ENCODE measurements at regions not wholly inside any gene's neighbourhood (a gene's known extent, or its start where the extent isn't known, plus 50 kb on each side); places are given as distances from the start of the nearest gene placed in this dataset.

DNA sequence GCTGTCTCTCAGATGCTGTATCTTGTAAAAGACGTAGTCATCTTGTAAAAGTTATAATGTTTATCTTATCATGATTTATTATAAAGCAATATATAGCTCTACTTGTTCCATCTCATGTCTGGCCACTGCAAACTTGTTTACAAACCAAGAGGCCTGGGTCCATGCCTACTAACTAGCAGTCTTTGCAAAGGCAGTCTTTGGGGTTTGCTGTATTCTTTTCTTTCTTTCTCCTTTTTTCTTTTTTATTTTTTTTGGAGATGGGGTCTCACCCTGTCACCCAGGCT, 272.6 kb downstream of the GATA3 start:
- Histone ChIP-seq H3K27ac (ENCODE audit: low read depth in 1 of 3, low read length in 2 of 3) (no peak overlapping the region), H3K9me3 (ENCODE audit: control insufficient read depth in 2 of 2, insufficient read depth in 1 of 2, low read depth in 1 of 2, low read length in 1 of 2) (no peaks in the 10 kb centered on the region), H3K27me3 (ENCODE audit: control insufficient read depth in 3 of 3, insufficient read depth in 3 of 3, low read length in 3 of 3) (peaks cover 0 to 14% (median 0%) of the 10 kb centered on the region in 3 donors), H3K4me3 (ENCODE audit: low read depth in 1 of 3, low read length in 3 of 3) (no peak overlapping the region), H3K36me3 (ENCODE audit: control insufficient read depth in 3 of 3, insufficient read depth in 2 of 3, low read depth in 1 of 3, low read length in 3 of 3) (no peaks in the 10 kb centered on the region), H3K4me1 (ENCODE audit: control insufficient read depth in 3 of 3, insufficient read depth in 2 of 3, low read depth in 1 of 3, low read length in 2 of 3) (no peaks in the 10 kb centered on the region)
- FAIRE-seq (no peak), DNase-seq (no peak)
- 0 to 55% (median 52%) methylated on average over 1 of the region's 1 CpG for WGBS, 3 donors

DNA sequence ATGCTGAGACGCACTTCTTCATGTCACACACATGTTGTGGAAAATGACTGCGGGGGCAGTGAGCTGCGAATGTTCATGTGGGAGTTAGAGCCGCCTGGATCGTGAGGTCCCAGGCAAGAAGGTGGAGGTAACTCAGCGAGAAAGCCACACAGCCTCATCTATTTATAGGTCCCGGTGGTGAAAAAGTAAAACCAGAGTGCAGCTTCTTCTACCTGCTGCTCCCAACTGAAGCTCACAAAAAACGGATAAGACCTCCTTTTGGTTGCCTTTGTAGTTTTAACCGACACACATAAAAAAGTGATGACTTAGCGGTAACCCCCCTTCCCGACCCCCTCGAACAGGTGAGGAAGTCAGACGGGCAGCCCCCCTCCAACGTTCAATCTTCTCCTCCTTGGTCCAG, 276.9 kb downstream of the GATA3 start:
- Histone ChIP-seq H3K9me3 (ENCODE audit: control insufficient read depth in 2 of 2, insufficient read depth in 1 of 2, low read depth in 1 of 2, low read length in 1 of 2) (no peaks in the 10 kb centered on the region), H3K4me1 (ENCODE audit: control insufficient read depth in 3 of 3, insufficient read depth in 2 of 3, low read depth in 1 of 3, low read length in 2 of 3) (no peaks in the 10 kb centered on the region), H3K36me3 (ENCODE audit: control insufficient read depth in 3 of 3, insufficient read depth in 2 of 3, low read depth in 1 of 3, low read length in 3 of 3) (no peaks in the 10 kb centered on the region), H3K4me3 (ENCODE audit: low read depth in 1 of 3, low read length in 3 of 3) (no peak overlapping the region), H3K27me3 (ENCODE audit: control insufficient read depth in 3 of 3, insufficient read depth in 3 of 3, low read length in 3 of 3) (peaks cover 0 to 22% (median 0%) of the 10 kb centered on the region in 3 donors), H3K27ac (ENCODE audit: low read depth in 1 of 3, low read length in 2 of 3) (no peak overlapping the region)
- FAIRE-seq, result no peak
- 66 to 77% (median 68%) methylated on average over 14 of the region's 14 CpGs for WGBS, 3 donors
- DNase-seq, result peak in 1 of 2 donors; percentile 7

GRCh38 chr10:8331896-8332729, 277.6 kb downstream of the GATA3 start:
- H3K27me3 ChIP-seq (ENCODE audit: control insufficient read depth in 3 of 3, insufficient read depth in 3 of 3, low read length in 3 of 3), result peaks cover 0 to 25% (median 0%) of the 10 kb centered on the region in 3 donors
- no peaks in the 10 kb centered on the region for H3K36me3 ChIP-seq (ENCODE audit: control insufficient read depth in 3 of 3, insufficient read depth in 2 of 3, low read depth in 1 of 3, low read length in 3 of 3)
- no peak for FAIRE-seq
- WGBS, 3 donors, result 2 to 6% (median 4%) methylated on average over 33 to 34 of the region's 34 CpGs
- H3K27ac ChIP-seq (ENCODE audit: low read depth in 1 of 3, low read length in 2 of 3), result peak overlapping the region in 1 of 3 donors; percentile 29
- peak; percentile 24 to 64 for DNase-seq
- H3K4me3 ChIP-seq (ENCODE audit: low read depth in 1 of 3, low read length in 3 of 3), result peak overlapping the region in 1 of 3 donors; percentile 16
- no peaks in the 10 kb centered on the region for H3K4me1 ChIP-seq (ENCODE audit: control insufficient read depth in 3 of 3, insufficient read depth in 2 of 3, low read depth in 1 of 3, low read length in 2 of 3)
- no peaks in the 10 kb centered on the region for H3K9me3 ChIP-seq (ENCODE audit: control insufficient read depth in 2 of 2, insufficient read depth in 1 of 2, low read depth in 1 of 2, low read length in 1 of 2)

DNA sequence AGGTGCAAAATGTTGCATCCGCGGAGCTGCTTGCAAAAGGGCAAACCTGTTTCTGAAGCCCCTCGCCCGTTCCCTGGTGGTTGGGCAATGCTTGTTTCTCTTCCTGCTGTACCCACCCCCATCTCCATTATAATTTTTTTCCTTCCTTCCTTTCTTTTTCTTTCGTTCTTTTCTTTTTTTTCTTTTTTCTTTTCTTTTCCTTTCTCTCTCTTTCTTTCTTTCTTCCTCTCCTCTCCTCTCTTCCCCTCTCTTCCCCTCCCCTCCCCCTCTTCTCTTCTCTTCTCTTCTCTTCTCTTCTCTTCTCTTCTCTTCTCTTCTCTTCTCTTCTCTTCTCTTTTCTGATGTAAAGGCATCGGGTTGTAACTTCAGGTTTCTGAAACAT, 278.2 kb downstream of the GATA3 start:
- no peak overlapping the region for H3K27ac ChIP-seq (ENCODE audit: low read depth in 1 of 3, low read length in 2 of 3)
- no peak for FAIRE-seq
- no peaks in the 10 kb centered on the region for H3K9me3 ChIP-seq (ENCODE audit: control insufficient read depth in 2 of 2, insufficient read depth in 1 of 2, low read depth in 1 of 2, low read length in 1 of 2)
- no peaks in the 10 kb centered on the region for H3K36me3 ChIP-seq (ENCODE audit: control insufficient read depth in 3 of 3, insufficient read depth in 2 of 3, low read depth in 1 of 3, low read length in 3 of 3)
- no peak for DNase-seq
- H3K4me3 ChIP-seq (ENCODE audit: low read depth in 1 of 3, low read length in 3 of 3), result no peak overlapping the region
- peaks cover 0 to 2% (median 0%) of the 10 kb centered on the region in 3 donors for H3K4me1 ChIP-seq (ENCODE audit: control insufficient read depth in 3 of 3, insufficient read depth in 2 of 3, low read depth in 1 of 3, low read length in 2 of 3)
- peaks cover 0 to 25% (median 0%) of the 10 kb centered on the region in 3 donors for H3K27me3 ChIP-seq (ENCODE audit: control insufficient read depth in 3 of 3, insufficient read depth in 3 of 3, low read length in 3 of 3)
- WGBS, 3 donors, result 8 to 28% (median 23%) methylated on average over 6 of the region's 6 CpGs

- FAIRE-seq, result no peak
- no peak overlapping the region for H3K27ac ChIP-seq (ENCODE audit: low read depth in 1 of 3, low read length in 2 of 3)
- no peaks in the 10 kb centered on the region for H3K9me3 ChIP-seq (ENCODE audit: control insufficient read depth in 2 of 2, insufficient read depth in 1 of 2, low read depth in 1 of 2, low read length in 1 of 2)
- no peak for DNase-seq
- 81 to 91% (median 84%) methylated on average over 7 of the region's 7 CpGs for WGBS, 3 donors
- no peak overlapping the region for H3K4me3 ChIP-seq (ENCODE audit: low read depth in 1 of 3, low read length in 3 of 3)
- no peaks in the 10 kb centered on the region for H3K36me3 ChIP-seq (ENCODE audit: control insufficient read depth in 3 of 3, insufficient read depth in 2 of 3, low read depth in 1 of 3, low read length in 3 of 3)
- peaks cover 0 to 22% (median 0%) of the 10 kb centered on the region in 3 donors for H3K27me3 ChIP-seq (ENCODE audit: control insufficient read depth in 3 of 3, insufficient read depth in 3 of 3, low read length in 3 of 3)
- peaks cover 0 to 2% (median 0%) of the 10 kb centered on the region in 3 donors for H3K4me1 ChIP-seq (ENCODE audit: control insufficient read depth in 3 of 3, insufficient read depth in 2 of 3, low read depth in 1 of 3, low read length in 2 of 3)
Measured at GRCh38 chr10:8334631-8335030, 280.1 kb downstream of the GATA3 start.

GRCh38 chr10:8336629-8337331, 282.3 kb downstream of the GATA3 start:
- no peaks in the 10 kb centered on the region for H3K9me3 ChIP-seq (ENCODE audit: control insufficient read depth in 2 of 2, insufficient read depth in 1 of 2, low read depth in 1 of 2, low read length in 1 of 2)
- peaks cover 0 to 17% (median 3%) of the 10 kb centered on the region in 3 donors for H3K27me3 ChIP-seq (ENCODE audit: control insufficient read depth in 3 of 3, insufficient read depth in 3 of 3, low read length in 3 of 3)
- H3K4me1 ChIP-seq (ENCODE audit: control insufficient read depth in 3 of 3, insufficient read depth in 2 of 3, low read depth in 1 of 3, low read length in 2 of 3), result peaks cover 0 to 2% (median 0%) of the 10 kb centered on the region in 3 donors
- no peaks in the 10 kb centered on the region for H3K36me3 ChIP-seq (ENCODE audit: control insufficient read depth in 3 of 3, insufficient read depth in 2 of 3, low read depth in 1 of 3, low read length in 3 of 3)
- H3K4me3 ChIP-seq (ENCODE audit: low read depth in 1 of 3, low read length in 3 of 3), result no peak overlapping the region
- FAIRE-seq (no peak), DNase-seq (peak in 1 of 2 donors; percentile 2)
- H3K27ac ChIP-seq (ENCODE audit: low read depth in 1 of 3, low read length in 2 of 3), result no peak overlapping the region
- 30 to 51% (median 50%) methylated on average over 19 of the region's 19 CpGs for WGBS, 3 donors

DNA sequence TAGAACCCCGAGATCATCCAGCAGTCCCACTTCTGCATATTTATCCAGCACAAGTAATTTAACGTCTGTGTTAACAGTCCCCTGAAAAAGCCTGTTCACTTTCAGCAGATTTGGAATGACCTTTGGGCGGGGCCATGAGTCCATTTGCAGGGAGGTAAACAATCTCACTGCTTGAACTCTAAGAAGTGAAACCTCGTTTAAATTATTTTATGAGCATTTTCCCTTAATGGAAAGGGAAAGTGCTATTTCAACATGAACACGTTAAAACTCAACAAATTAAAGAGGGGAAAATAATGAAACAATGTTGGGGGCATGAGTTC, 282.8 kb downstream of the GATA3 start:
- no peak for FAIRE-seq
- 17 to 43% (median 33%) methylated on average over 5 of the region's 5 CpGs for WGBS, 3 donors
- no peak overlapping the region for H3K4me3 ChIP-seq (ENCODE audit: low read depth in 1 of 3, low read length in 3 of 3)
- H3K9me3 ChIP-seq (ENCODE audit: control insufficient read depth in 2 of 2, insufficient read depth in 1 of 2, low read depth in 1 of 2, low read length in 1 of 2), result no peaks in the 10 kb centered on the region
- H3K36me3 ChIP-seq (ENCODE audit: control insufficient read depth in 3 of 3, insufficient read depth in 2 of 3, low read depth in 1 of 3, low read length in 3 of 3), result no peaks in the 10 kb centered on the region
- peaks cover 0 to 2% (median 0%) of the 10 kb centered on the region in 3 donors for H3K4me1 ChIP-seq (ENCODE audit: control insufficient read depth in 3 of 3, insufficient read depth in 2 of 3, low read depth in 1 of 3, low read length in 2 of 3)
- H3K27ac ChIP-seq (ENCODE audit: low read depth in 1 of 3, low read length in 2 of 3), result no peak overlapping the region
- peaks cover 0 to 13% (median 3%) of the 10 kb centered on the region in 3 donors for H3K27me3 ChIP-seq (ENCODE audit: control insufficient read depth in 3 of 3, insufficient read depth in 3 of 3, low read length in 3 of 3)
- peak in 1 of 2 donors; percentile 30 for DNase-seq

GRCh38 chr10:8338177-8338766, 283.8 kb downstream of the GATA3 start:
- Histone ChIP-seq H3K27me3 (ENCODE audit: control insufficient read depth in 3 of 3, insufficient read depth in 3 of 3, low read length in 3 of 3) (peaks cover 0 to 8% (median 3%) of the 10 kb centered on the region in 3 donors), H3K4me1 (ENCODE audit: control insufficient read depth in 3 of 3, insufficient read depth in 2 of 3, low read depth in 1 of 3, low read length in 2 of 3) (peaks cover 0 to 2% (median 0%) of the 10 kb centered on the region in 3 donors), H3K9me3 (ENCODE audit: control insufficient read depth in 2 of 2, insufficient read depth in 1 of 2, low read depth in 1 of 2, low read length in 1 of 2) (no peaks in the 10 kb centered on the region), H3K36me3 (ENCODE audit: control insufficient read depth in 3 of 3, insufficient read depth in 2 of 3, low read depth in 1 of 3, low read length in 3 of 3) (no peaks in the 10 kb centered on the region), H3K4me3 (ENCODE audit: low read depth in 1 of 3, low read length in 3 of 3) (no peak overlapping the region), H3K27ac (ENCODE audit: low read depth in 1 of 3, low read length in 2 of 3) (no peak overlapping the region)
- 79 to 87% (median 82%) methylated on average over 4 of the region's 4 CpGs for WGBS, 3 donors
- no peak for DNase-seq
- no peak for FAIRE-seq

Data from small intestine (tissue), 7 donors.